GM12878 (cell line): ENCODE measurements at regions not wholly inside any gene's neighbourhood (a gene's known extent, or its start where the extent isn't known, plus 50 kb on each side); places are given as distances from the start of the nearest gene placed in this dataset.

Experiments used
- ATAC-seq: fragments of 200-7000 bp; cut with Tn5 transposase; 3 replicates; pipeline ENCODE4 v1.9.1; 2020; ENCODE audit warnings: mild to moderate bottlenecking, moderate library complexity
- BruUV-seq: library from RNA; stranded (reverse); fragments of 400-500 nt; replicated peaks from 2 replicates; lab custom pipeline; 2021; lab: Mats Ljungman, UMichigan
- CTCF ChIA-PET: fragments of 300-600 bp; sonication (Branson Sonifier 250); formaldehyde crosslinking; extraction: SDS; loops from one replicate; lab custom pipeline; 2021; ENCODE audit warnings: inconsistent platforms; lab: Yijun Ruan, JAX
- POLR2A ChIA-PET: fragments of 350-600 bp; formaldehyde crosslinking; extraction: SDS; loops from one replicate; lab custom pipeline; 2021; ENCODE audit warnings: inconsistent platforms; lab: Charles Lee
- RAD21 ChIA-PET: fragments of 300-600 bp; sonication (Branson Sonifier 250); formaldehyde crosslinking; loops from one replicate; lab custom pipeline; 2023; ENCODE audit warnings: antibody characterized with exemption; ENCODE audit not compliant: unreplicated experiment; lab: Charles Lee
- SMC1A ChIA-PET: fragments of 300-600 bp; sonication (Branson Sonifier 250); formaldehyde crosslinking; loops from one replicate; lab custom pipeline; 2023; ENCODE audit not compliant: unreplicated experiment, uncharacterized antibody; lab: Charles Lee
- DNase-seq: peaks from one replicate; pipeline ENCODE4 v3.0.0-alpha.2; 2011; ENCODE audit warnings: low read depth, low spot score
- FAIRE-seq: peaks from 3 replicates; lab custom pipeline; 2011; peaks lifted over from hg19 to GRCh38; lab: Jason Lieb, UNC
- H2AFZ ChIP-seq: 2 replicates; pipeline ENCODE4 v1.6.0; 2011; ENCODE audit warnings: low read depth, low read length, control low read depth; ENCODE audit not compliant: control insufficient read depth
- H3K27ac ChIP-seq: 2 replicates; pipeline ENCODE4 v1.5.1; 2011; ENCODE audit warnings: control low read depth; ENCODE audit not compliant: control insufficient read depth, insufficient read depth
- H3K27me3 ChIP-seq, 2 experiments: replicated peaks in 1 of 2; 2 replicates each; pipeline versions ENCODE4 v1.6.0 to v1.6.1; 2011; ENCODE audit warnings: low read length in 1 of 2; ENCODE audit not compliant: control insufficient read depth in 2 of 2, insufficient read depth in 2 of 2
- H3K36me3 ChIP-seq, 2 experiments: 2 replicates each; pipeline ENCODE4 v1.5.1; 2011; ENCODE audit warnings: low read length in 1 of 2; ENCODE audit not compliant: control insufficient read depth in 2 of 2, insufficient read depth in 2 of 2
- H3K4me1 ChIP-seq: 2 replicates; pipeline ENCODE4 v1.6.1; 2011; ENCODE audit warnings: mild to moderate bottlenecking, low read length, moderate library complexity, mixed read lengths; ENCODE audit not compliant: control insufficient read depth, insufficient read depth
- H3K4me2 ChIP-seq: 2 replicates; pipeline ENCODE4 v1.6.0; 2011; ENCODE audit warnings: control low read depth; ENCODE audit not compliant: control insufficient read depth, insufficient read depth
- H3K4me3 ChIP-seq: fragments of 200-600 bp; sonication (generic); 2 replicates; pipeline ENCODE4 v1.5.1; 2016
- H3K79me2 ChIP-seq: 2 replicates; pipeline ENCODE4 v1.6.0; 2011; ENCODE audit warnings: low read length; ENCODE audit not compliant: control insufficient read depth, insufficient read depth
- H3K9ac ChIP-seq: 2 replicates; pipeline ENCODE4 v1.8.0; 2011; ENCODE audit warnings: low read length, control low read depth, mixed read lengths; ENCODE audit not compliant: control insufficient read depth, insufficient read depth
- H3K9me3 ChIP-seq: replicated peaks from 3 replicates; pipeline ENCODE4 v1.5.1; 2011; ENCODE audit warnings: mild to moderate bottlenecking, low read length; ENCODE audit not compliant: control insufficient read depth, insufficient read depth
- H4K20me1 ChIP-seq: 2 replicates; pipeline ENCODE4 v1.6.0; 2011; ENCODE audit not compliant: control insufficient read depth, insufficient read depth
- ATF2 ChIP-seq: IDR thresholded peaks from 2 replicates; pipeline ENCODE4 v1.6.1; 2012; ENCODE audit warnings: low read length, inconsistent platforms
- ATF7 ChIP-seq: fragments of 450-650 bp; IDR thresholded peaks from 2 replicates; pipeline ENCODE4 v1.6.1; 2016; ENCODE audit warnings: low read depth, mild to moderate bottlenecking
- CBFB ChIP-seq: IDR thresholded peaks from 2 replicates; pipeline ENCODE4 v1.6.1; 2016; ENCODE audit warnings: antibody characterized with exemption, low read depth
- IRF3 ChIP-seq: fragments of 450-650 bp; IDR thresholded peaks from 2 replicates; pipeline ENCODE4 v1.6.1; 2014; ENCODE audit warnings: mild to moderate bottlenecking
- IRF5 ChIP-seq: fragments of 450-650 bp; IDR thresholded peaks from 2 replicates; pipeline ENCODE4 v1.6.1; 2017; ENCODE audit warnings: borderline replicate concordance
- POLR2A ChIP-seq: IDR thresholded peaks from 2 replicates; pipeline ENCODE4 v1.6.1; 2011; ENCODE audit warnings: low read depth, mild to moderate bottlenecking, low read length
- POLR2AphosphoS5 ChIP-seq: IDR thresholded peaks from 2 replicates; pipeline ENCODE4 v1.6.1; 2011; ENCODE audit warnings: mild to moderate bottlenecking, low read length, inconsistent platforms
- SUPT20H ChIP-seq: IDR thresholded peaks from 2 replicates; pipeline ENCODE4 v1.6.1; 2011; ENCODE audit warnings: low read depth, mild to moderate bottlenecking, low read length, moderate library complexity, borderline replicate concordance; ENCODE audit not compliant: control insufficient read depth
- ZBTB40 ChIP-seq: fragments of 450-650 bp; IDR thresholded peaks from 2 replicates; pipeline ENCODE4 v1.6.1; 2016; ENCODE audit warnings: mild to moderate bottlenecking, moderate library complexity, borderline replicate concordance
- ZZZ3 ChIP-seq: IDR thresholded peaks from 2 replicates; pipeline ENCODE4 v1.6.1; 2011; ENCODE audit warnings: low read depth; ENCODE audit not compliant: control insufficient read depth, insufficient read length
- WGBS: methylation state at CpG from one replicate; pipeline ENCODE4 v1.1.6; 2016; ENCODE audit warnings: low lambda C conversion rate; ENCODE audit not compliant: insufficient replicate concordance, insufficient coverage; ENCODE audit errors: missing lambda C conversion rate; 5-methylcytosine and 5-hydroxymethylcytosine counted together
- in situ Hi-C: fragments of 300-500 bp; cut with MboI; formaldehyde crosslinking; loops from 9 replicates; pipeline ENCODE4 v1.14.3; 2018; ENCODE audit warnings: mixed read lengths
- intact Hi-C: fragments of 100-400 bp; cut with micrococcal nuclease; formaldehyde crosslinking; loops from one replicate; pipeline ENCODE4 v1.14.2; 2022; ENCODE audit not compliant: unreplicated experiment

GRCh38 chrX:81542255-81542654, 340.4 kb downstream of the SH3BGRL start:
- no peak overlapping the region for H3K9ac ChIP-seq
- no peak for ATAC-seq
- SMC1A ChIA-PET, result interaction anchor here (0.5 kb wide), 1 partner anchor 1356 kb away, joined by 3 read pairs; no protein-coding TSS in a partner anchor
- no peak overlapping the region for H2AFZ ChIP-seq
- no peak overlapping the region for H3K27ac ChIP-seq
- no peaks in the 10 kb centered on the region; the same call in 1 of the 3 replicates for H3K9me3 ChIP-seq
- in situ Hi-C loops, result no loop called here
- CTCF ChIA-PET, result no interaction called here
- intact Hi-C loops, result no loop called here
- no peak for DNase-seq
- no peaks in the 10 kb centered on the region for H3K4me1 ChIP-seq
- H3K4me2 ChIP-seq, result no peak overlapping the region
- RAD21 ChIA-PET, result interaction anchor here (0.7 kb wide), 1 partner anchor 174 kb away, joined by 3 read pairs; no protein-coding TSS in a partner anchor
- H3K4me3 ChIP-seq, result no peak overlapping the region
- TF ChIP-seq SUPT20H (no peak), CBFB (no peak), ATF2 (no peak), ATF7 (no peak), IRF5 (no peak), POLR2A (no peak), IRF3 (no peak), ZBTB40 (no peak), ZZZ3 (no peak), POLR2AphosphoS5 (no peak)
- no TSS peak for BruUV-seq
- 44% methylated on average over 2 of the region's 2 CpGs for WGBS
- H3K27me3 ChIP-seq, result no peaks in the 10 kb centered on the region
- no peaks in the 10 kb centered on the region for H3K79me2 ChIP-seq
- no peaks in the 10 kb centered on the region for H4K20me1 ChIP-seq
- no peaks in the 10 kb centered on the region for H3K36me3 ChIP-seq
- FAIRE-seq, result no peak
- POLR2A ChIA-PET, result no interaction called here
